GM08714 (cell line): ENCODE measurements at regions not wholly inside any gene's neighbourhood (a gene's known extent, or its start where the extent isn't known, plus 50 kb on each side); places are given as distances from the start of the nearest gene placed in this dataset.

ENCODE experiments used
- H3K4me3 ChIP-seq: fragments of 200-500 bp; sonication (Bioruptor generic); 2 replicates; pipeline ENCODE4 v1.5.1; 2014; ENCODE audit warnings: mild to moderate bottlenecking, low read length, inconsistent platforms
- ZNF274 ChIP-seq: IDR thresholded peaks from 2 replicates; pipeline ENCODE4 v1.6.1; 2012; ENCODE audit warnings: mild to moderate bottlenecking, low read depth, low read length

DNA sequence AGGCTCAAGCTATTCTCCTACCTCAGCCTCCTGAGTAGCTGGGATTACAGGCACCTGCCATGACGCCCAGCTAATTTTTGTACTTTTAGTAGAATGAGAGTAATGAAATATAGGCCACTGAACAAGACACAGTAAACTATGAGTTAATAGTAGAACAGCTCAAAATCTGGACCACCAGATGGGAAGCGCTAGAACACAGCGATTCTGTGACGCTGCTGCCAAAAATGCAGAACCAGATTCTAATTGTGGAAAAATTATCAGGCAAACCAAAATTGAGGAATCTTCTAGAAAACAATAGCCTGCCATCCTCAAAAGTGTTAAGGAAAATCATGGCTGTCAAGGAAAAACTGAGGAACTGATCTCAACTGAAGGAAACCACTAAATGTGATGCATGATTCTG, 111.4 kb upstream of the TIAM1 start:
- H3K4me3 ChIP-seq, result no peak overlapping the region
- TF ChIP-seq ZNF274, result no peak

GRCh38 chr21:31450980-31451379, 106.9 kb upstream of the TIAM1 start:
- TF ChIP-seq ZNF274, result no peak
- H3K4me3 ChIP-seq, result no peak overlapping the region

- TF ChIP-seq ZNF274, result no peak
- no peak overlapping the region for H3K4me3 ChIP-seq
Measured at GRCh38 chr21:31449921-31450535, 106.0 kb upstream of the TIAM1 start.

DNA sequence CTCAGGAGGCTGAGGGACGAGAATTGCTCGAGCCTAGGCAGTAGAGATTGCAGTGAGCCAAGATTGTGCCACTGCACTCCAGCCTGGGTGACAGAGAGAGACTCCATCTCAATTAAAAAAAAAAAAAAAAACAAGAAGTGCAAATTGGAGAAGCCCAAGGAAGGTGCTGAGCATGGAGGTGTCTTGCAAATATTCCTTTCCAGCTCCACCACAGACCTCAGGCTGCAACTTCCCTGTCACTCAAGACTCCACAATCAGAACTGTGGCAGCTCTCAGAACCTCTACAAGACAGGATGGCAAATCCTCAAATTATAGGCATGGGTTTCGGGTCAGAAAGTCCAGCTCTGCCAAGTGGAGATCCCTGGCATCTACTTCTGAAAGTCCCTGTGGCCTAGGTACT, 104.4 kb upstream of the TIAM1 start:
- H3K4me3 ChIP-seq, result no peak overlapping the region
- TF ChIP-seq ZNF274, result no peak

GRCh38 chr21:31447505-31447904, 103.4 kb upstream of the TIAM1 start:
- no peak for TF ChIP-seq ZNF274
- H3K4me3 ChIP-seq, result no peak overlapping the region

- H3K4me3 ChIP-seq, result no peak overlapping the region
- TF ChIP-seq ZNF274, result no peak
Measured at GRCh38 chr21:31446226-31446855, 102.3 kb upstream of the TIAM1 start.

GRCh38 chr21:31445137-31445536, 101.1 kb upstream of the TIAM1 start:
- H3K4me3 ChIP-seq, result no peak overlapping the region
- TF ChIP-seq ZNF274, result no peak

DNA sequence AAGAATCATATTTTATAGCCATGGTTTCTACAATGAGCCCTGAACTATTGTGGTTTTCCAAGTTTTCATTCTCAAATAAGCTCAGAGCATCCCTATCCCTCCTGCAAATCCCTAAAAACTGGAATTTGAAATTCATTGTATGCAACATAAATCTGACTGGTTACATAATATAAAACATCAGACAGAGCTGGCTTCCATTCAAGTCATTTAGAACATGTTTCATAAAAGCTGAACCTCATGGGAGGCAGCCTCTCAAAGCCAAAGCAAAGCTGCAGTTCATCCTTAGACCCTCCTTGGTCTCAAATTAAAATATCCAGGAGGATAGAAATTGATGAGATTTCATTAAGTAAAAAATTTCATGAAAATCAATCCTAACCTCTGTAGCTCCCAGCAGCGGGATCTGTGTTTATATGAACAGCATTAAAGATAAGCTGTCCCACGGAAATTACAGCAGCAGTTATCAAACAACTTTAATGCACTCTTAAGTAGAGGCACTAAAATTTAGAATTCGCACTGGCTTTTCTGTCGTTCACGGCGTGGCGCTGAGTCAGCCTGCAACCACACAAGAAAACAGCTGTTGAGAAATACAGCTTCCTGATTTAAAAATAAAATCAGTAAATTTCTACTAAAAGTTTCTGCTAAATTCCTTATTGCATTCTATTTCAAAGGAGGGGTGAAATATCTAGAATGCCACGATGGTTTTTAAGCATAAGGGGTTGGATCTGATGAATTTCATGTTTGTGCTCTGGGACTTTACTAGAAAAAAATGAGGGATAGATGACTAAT, 99.9 kb upstream of the TIAM1 start:
- no peak for TF ChIP-seq ZNF274
- H3K4me3 ChIP-seq, result no peak overlapping the region

- TF ChIP-seq ZNF274, result no peak
- no peak overlapping the region for H3K4me3 ChIP-seq
Measured at GRCh38 chr21:31442339-31442738, 98.3 kb upstream of the TIAM1 start.

- H3K4me3 ChIP-seq, result no peak overlapping the region
- TF ChIP-seq ZNF274, result no peak
Measured at GRCh38 chr21:31429506-31429905, 85.4 kb upstream of the TIAM1 start.

DNA sequence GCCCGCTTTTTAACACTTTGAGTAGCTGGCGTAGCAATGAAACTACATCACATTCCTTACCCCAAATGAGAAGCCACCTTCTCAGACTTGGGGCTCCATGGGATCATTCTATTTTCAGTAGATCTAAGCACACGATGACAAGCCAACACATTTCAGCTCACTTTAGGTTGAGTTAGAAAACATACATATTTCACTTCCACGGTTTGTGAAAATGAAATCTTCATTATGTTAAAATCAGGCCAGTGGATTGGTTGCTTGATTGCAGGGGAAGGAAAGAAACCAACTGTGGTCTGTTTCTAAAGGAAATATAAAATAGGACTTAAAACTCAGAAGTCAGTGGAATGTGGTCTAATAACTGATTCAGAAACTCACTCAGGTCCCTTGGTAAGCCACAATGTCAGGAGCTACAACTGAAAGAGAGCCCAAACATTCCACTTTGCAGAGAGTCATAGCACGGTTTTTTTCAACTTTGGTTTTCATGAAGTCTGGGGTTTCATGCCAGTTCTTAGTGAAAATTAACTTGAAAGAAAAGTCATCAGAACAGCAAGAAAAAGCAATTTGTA, 82.3 kb upstream of the TIAM1 start:
- TF ChIP-seq ZNF274, result no peak
- H3K4me3 ChIP-seq, result no peak overlapping the region

DNA sequence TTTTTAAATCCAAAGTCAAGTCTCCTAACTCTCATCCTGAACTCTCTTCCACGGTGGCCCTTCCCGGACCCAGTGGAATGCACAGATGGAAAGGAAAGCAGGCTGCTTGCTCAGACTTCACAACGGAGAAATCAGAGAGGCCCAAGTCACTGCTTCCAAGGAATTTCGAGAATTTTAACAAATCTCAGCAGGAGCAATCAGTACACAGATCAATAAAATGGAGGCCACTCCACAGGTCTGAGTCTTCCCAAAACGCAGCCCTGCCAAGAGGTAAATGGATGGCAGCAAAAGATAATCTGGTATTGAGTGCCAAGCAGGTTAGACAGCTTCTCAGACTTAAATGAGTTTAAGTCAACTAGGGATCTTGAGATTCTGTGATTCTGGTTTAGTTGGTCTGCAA, 81.1 kb upstream of the TIAM1 start:
- H3K4me3 ChIP-seq, result no peak overlapping the region
- TF ChIP-seq ZNF274, result no peak

DNA sequence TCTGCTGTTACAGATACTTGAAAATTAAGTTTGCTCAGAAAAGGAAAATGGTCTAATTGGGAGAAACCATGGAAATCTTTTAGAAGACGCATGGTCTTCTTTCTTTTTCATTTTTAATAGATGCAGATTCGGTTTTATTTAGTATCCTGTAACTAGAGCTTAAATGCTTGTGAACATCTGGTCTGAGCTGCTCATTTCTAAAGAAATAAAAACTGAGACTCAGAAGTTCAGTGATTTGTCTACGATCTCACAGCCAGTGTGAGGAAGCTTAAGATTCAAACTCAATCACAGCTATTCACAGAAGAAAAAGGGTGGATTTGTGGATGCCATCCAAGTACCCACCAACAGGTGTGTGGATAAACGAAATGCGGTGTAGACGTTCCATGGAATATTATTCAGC, 80.0 kb upstream of the TIAM1 start:
- no peak for TF ChIP-seq ZNF274

GRCh38 chr21:31420988-31421387, 76.9 kb upstream of the TIAM1 start:
- TF ChIP-seq ZNF274, result no peak
- H3K4me3 ChIP-seq, result no peak overlapping the region

More for the DNA sequence above, 80.0 kb upstream of the TIAM1 start:
- no peak overlapping the region for H3K4me3 ChIP-seq

GRCh38 chr21:31420354-31420753, 76.3 kb upstream of the TIAM1 start:
- TF ChIP-seq ZNF274, result no peak
- H3K4me3 ChIP-seq, result no peak overlapping the region
